SH-SY5Y (cell line): ENCODE measurements at regions not wholly inside any gene's neighbourhood (a gene's known extent, or its start where the extent isn't known, plus 50 kb on each side); places are given as distances from the start of the nearest gene placed in this dataset.

ENCODE experiments used
- GATA2 ChIP-seq: IDR thresholded peaks from 2 replicates; pipeline ENCODE4 v1.6.1; 2011; ENCODE audit warnings: mild to moderate bottlenecking, low read depth, low read length
- GATA3 ChIP-seq: IDR thresholded peaks from 2 replicates; pipeline ENCODE4 v1.6.1; 2011; ENCODE audit warnings: low read depth, mild to moderate bottlenecking, low read length, moderate library complexity

GRCh38 chr1:56389813-56390212 is 189.6 kb downstream of the PLPP3 start:
- TF ChIP-seq GATA3 (no peak), GATA2 (no peak)
